ENCODE measurements at regions not wholly inside any gene's neighbourhood (a gene's known extent, or its start where the extent isn't known, plus 50 kb on each side); places are given as distances from the start of the nearest gene placed in this dataset.

- Histone ChIP-seq H3K4me3 (ENCODE audit: low read depth, low read length) (no peak overlapping the region), H3K36me3 (ENCODE audit: control insufficient read depth, insufficient read depth, low read length) (peaks cover 1% of the 10 kb centered on the region), H3K27me3 (ENCODE audit: control insufficient read depth, insufficient read depth, low read length) (no peaks in the 10 kb centered on the region)
- no peak for DNase-seq (ENCODE audit: low read depth)
- no peak for TF ChIP-seq CTCF (IDR thresholded peaks at IDR 0.05; ENCODE audit: insufficient read depth, low read length, poor library complexity, severe bottlenecking)
These were observed 125.1 kb downstream of the NCOR2 start for GRCh38 chr12:124442281-124442680.

- Histone ChIP-seq H3K27me3 (ENCODE audit: control insufficient read depth, insufficient read depth, low read length) (no peaks in the 10 kb centered on the region), H3K36me3 (ENCODE audit: control insufficient read depth, insufficient read depth, low read length) (peaks cover 1% of the 10 kb centered on the region), H3K4me3 (ENCODE audit: low read depth, low read length) (no peak overlapping the region)
- TF ChIP-seq CTCF (IDR thresholded peaks at IDR 0.05; ENCODE audit: insufficient read depth, low read length, poor library complexity, severe bottlenecking) = no peak
- peak; percentile 76 for DNase-seq (ENCODE audit: low read depth)
These were observed 125.8 kb downstream of the NCOR2 start for GRCh38 chr12:124441443-124442194.

DNA sequence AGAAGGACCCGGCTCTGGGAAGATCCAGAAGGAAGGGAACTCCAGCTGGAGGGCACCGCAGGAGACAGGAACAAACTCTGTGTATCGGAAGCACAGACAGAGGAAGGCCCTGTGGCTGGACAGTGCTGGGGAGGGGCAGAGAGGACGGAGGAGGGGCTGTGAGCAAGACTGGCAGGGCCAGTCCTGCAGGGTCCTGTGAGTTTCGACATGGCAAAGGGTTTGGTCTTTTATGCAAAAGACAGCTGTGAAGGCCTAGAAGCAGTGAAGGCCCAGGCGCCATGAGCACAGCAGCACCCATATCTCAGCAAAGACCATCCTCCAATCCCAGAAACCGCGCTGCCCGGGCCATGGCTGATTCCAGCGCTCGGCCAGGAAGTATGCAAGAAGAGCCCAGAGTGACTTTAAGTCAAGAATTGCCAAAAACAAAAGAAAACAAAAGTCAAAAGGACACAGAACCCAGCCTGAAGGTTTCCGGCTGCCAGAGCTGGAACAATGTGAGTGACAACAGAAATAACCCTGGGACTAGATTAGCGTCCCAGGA, 126.5 kb downstream of the NCOR2 start:
- no peak for DNase-seq (ENCODE audit: low read depth)
- no peak overlapping the region for H3K4me3 ChIP-seq (ENCODE audit: low read depth, low read length)
- no peaks in the 10 kb centered on the region for H3K27me3 ChIP-seq (ENCODE audit: control insufficient read depth, insufficient read depth, low read length)
- H3K36me3 ChIP-seq (ENCODE audit: control insufficient read depth, insufficient read depth, low read length) = peaks cover 1% of the 10 kb centered on the region
- TF ChIP-seq CTCF (IDR thresholded peaks at IDR 0.05; ENCODE audit: insufficient read depth, low read length, poor library complexity, severe bottlenecking) = no peak

- no peak for DNase-seq (ENCODE audit: low read depth)
- Histone ChIP-seq H3K36me3 (ENCODE audit: control insufficient read depth, insufficient read depth, low read length) (peaks cover 1% of the 10 kb centered on the region), H3K27me3 (ENCODE audit: control insufficient read depth, insufficient read depth, low read length) (no peaks in the 10 kb centered on the region), H3K4me3 (ENCODE audit: low read depth, low read length) (no peak overlapping the region)
- TF ChIP-seq CTCF (IDR thresholded peaks at IDR 0.05; ENCODE audit: insufficient read depth, low read length, poor library complexity, severe bottlenecking) = no peak
These were observed 127.3 kb downstream of the NCOR2 start for GRCh38 chr12:124440031-124440626.

GRCh38 chr12:124438437-124439056, 128.9 kb downstream of the NCOR2 start:
- no peak for DNase-seq (ENCODE audit: low read depth)
- H3K27me3 ChIP-seq (ENCODE audit: control insufficient read depth, insufficient read depth, low read length) = no peaks in the 10 kb centered on the region
- no peak for TF ChIP-seq CTCF (IDR thresholded peaks at IDR 0.05; ENCODE audit: insufficient read depth, low read length, poor library complexity, severe bottlenecking)
- peaks cover 1% of the 10 kb centered on the region for H3K36me3 ChIP-seq (ENCODE audit: control insufficient read depth, insufficient read depth, low read length)
- H3K4me3 ChIP-seq (ENCODE audit: low read depth, low read length) = no peak overlapping the region

Measured in kidney epithelial cell (primary cell).